AG09309 (cell line): ENCODE measurements at regions not wholly inside any gene's neighbourhood (a gene's known extent, or its start where the extent isn't known, plus 50 kb on each side); places are given as distances from the start of the nearest gene placed in this dataset.
"Not testable (repeated sequence)": the region's sequence is repeated elsewhere in the genome, so short reads cannot be mapped to it uniquely, and the experiment has no call there.

Experiments used
- DNase-seq: peaks from one replicate; pipeline ENCODE4 v3.0.0-alpha.2; 2010; ENCODE audit warnings: low read depth
- H3K4me3 ChIP-seq: 2 replicates; pipeline ENCODE4 v1.5.1; 2011; ENCODE audit warnings: mild to moderate bottlenecking, low read depth, low read length, moderate library complexity; ENCODE audit not compliant: control insufficient read depth
- TF ChIP-seq, protein P1 (sequence below): IDR thresholded peaks from 2 replicates; pipeline ENCODE4 v1.5.1; 2011; ENCODE audit warnings: mild to moderate bottlenecking, low read depth, low read length, inconsistent platforms; ENCODE audit not compliant: insufficient read depth, control insufficient read depth; ENCODE audit errors: missing control alignments

DNA sequence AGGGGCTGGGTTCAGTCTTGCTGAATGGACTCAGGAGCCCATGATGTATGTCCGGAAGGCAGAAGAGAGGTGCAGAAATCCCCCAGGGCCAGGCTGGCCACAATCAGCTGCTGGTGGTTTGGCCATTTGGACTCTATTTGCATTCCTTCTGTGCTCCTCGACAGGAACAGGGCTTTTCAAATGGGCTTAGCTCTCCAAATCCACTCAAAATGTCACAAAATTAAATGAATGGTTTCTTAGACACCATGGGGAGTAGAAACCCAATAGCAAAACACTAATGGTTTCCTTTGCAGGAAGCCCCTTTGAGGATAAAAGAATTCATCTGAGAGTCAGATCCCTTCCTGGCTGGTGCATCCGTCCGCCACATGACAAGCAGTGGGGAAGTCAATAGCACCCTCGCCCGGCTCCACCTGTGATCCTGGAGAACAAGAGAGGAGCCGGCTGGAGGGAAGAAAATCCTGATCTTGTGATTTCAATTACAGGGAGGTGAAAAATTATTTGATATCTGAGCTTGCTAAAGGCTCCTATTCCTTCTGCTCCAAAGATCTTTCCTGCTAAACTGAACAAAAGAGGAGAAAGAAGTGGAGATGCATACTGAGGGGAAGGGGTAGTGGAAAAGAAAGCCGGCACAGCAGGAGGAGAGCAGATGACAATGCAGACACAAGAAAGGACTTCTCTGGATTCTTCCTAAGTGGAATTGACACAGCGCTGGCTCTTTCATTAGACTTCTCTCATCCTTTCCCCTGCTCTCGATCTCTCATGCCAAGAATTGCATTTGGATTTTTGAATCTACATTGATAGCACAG lies 190.7 kb downstream of the C7orf25 start:
- no peak overlapping the region for H3K4me3 ChIP-seq
- TF ChIP-seq, protein P1, sequence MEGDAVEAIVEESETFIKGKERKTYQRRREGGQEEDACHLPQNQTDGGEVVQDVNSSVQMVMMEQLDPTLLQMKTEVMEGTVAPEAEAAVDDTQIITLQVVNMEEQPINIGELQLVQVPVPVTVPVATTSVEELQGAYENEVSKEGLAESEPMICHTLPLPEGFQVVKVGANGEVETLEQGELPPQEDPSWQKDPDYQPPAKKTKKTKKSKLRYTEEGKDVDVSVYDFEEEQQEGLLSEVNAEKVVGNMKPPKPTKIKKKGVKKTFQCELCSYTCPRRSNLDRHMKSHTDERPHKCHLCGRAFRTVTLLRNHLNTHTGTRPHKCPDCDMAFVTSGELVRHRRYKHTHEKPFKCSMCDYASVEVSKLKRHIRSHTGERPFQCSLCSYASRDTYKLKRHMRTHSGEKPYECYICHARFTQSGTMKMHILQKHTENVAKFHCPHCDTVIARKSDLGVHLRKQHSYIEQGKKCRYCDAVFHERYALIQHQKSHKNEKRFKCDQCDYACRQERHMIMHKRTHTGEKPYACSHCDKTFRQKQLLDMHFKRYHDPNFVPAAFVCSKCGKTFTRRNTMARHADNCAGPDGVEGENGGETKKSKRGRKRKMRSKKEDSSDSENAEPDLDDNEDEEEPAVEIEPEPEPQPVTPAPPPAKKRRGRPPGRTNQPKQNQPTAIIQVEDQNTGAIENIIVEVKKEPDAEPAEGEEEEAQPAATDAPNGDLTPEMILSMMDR, result no peak
- no peak for DNase-seq

DNA sequence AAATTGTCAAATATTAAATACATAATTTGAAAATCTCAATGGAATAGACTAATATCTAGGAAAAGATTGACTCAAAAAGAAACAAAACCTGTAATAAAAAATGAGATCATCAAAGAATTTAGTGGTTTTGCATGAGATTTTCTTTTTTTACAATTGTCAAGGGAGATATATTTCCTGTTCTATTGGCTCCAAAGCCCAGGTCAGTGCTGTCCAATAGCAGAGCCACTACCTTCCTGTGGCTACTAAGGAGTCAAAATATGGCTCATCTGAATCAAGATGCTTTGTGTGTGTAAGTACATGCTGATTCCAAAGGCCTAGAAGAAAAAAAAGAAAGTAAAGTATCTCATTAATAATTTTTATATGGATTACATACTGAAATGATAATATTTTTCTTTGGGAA lies 191.9 kb downstream of the C7orf25 start:
- no peak for DNase-seq

DNA sequence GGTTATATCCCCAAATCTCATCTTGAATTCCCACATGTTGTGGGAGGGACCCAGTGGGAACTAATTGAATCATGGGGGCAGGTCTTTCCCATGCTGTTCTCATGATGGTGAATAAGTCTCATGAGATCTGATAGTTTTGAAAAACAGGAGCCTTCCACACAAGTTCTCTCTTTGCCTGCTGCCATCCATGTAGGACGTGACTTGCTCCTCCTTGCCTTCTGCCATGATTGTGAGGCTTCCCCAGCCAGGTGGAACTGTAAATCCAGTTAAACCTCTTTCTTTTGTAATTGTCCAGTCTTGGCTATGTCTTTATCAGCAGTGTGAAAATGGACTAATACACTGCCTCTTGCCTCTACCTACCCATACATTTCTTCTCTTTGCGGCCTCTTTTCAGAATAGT lies 193.4 kb downstream of the C7orf25 start:
- not testable (repeated sequence) for DNase-seq

More for the DNA sequence above, 191.9 kb downstream of the C7orf25 start:
- H3K4me3 ChIP-seq, result no peak overlapping the region
- TF ChIP-seq, protein P1, result no peak

DNA sequence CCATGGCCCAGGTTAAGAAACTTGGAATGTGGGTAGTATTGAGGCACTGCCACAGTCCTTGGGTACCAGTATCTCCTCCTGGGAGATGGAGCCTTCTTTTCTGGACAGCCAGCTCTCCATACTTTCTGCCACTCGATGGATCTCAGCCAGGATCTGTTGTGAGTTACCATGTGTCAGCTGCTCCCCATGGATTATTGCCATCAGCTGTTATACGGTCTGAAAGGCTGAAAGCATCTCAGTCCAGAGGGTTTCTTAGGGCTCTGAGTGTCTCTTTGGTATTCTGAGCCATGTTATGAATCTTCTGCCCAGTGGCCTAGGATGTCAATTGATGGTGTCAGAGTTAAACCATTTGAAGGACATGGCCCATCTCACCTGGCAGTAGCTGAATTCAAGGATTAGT lies 197.5 kb downstream of the C7orf25 start:
- no peak for DNase-seq
- TF ChIP-seq, protein P1, result no peak
- no peak overlapping the region for H3K4me3 ChIP-seq

More for the DNA sequence above, 193.4 kb downstream of the C7orf25 start:
- not testable (repeated sequence) for H3K4me3 ChIP-seq

DNA sequence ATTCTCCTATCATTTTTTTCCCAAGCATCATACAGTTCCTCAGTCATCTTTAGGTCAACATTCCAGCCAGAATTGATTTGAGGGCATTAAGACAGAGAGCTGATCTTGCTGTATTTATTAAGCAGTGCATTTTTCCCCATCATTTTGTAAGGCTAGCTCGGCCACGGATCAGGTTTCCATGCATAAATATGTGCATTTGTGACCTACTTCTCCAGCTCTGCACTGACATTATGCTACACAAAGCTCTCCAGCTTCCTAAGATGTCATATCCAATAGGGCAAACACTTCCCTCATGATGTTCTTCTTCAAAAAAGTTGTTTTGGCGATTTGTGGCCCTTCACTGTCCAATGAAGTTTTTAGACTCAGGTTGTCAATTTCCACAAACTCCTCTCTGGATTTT lies 202.6 kb downstream of the C7orf25 start:
- TF ChIP-seq, protein P1, result no peak
- DNase-seq, result no peak
- no peak overlapping the region for H3K4me3 ChIP-seq

DNA sequence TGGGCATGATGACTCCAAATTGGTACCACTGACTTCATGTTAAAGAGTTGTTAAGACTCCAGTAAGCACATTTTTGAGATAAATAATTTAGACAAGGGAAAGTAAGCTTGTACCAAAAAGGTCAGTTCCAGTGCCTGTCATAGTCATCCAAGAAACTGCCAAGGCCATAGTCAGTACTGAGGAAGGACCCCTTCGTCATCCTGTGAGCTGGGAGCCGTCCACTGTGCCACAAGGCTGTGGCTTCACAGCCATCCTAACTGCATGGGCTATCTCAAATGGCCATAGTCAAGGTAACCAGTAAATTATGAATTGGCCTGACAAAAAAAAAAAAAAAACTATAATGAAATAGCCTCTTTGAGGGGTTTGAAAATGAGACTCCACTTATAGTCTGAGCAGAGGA lies 207.2 kb downstream of the C7orf25 start:
- DNase-seq, result no peak
- no peak overlapping the region for H3K4me3 ChIP-seq
- TF ChIP-seq, protein P1, result no peak

DNA sequence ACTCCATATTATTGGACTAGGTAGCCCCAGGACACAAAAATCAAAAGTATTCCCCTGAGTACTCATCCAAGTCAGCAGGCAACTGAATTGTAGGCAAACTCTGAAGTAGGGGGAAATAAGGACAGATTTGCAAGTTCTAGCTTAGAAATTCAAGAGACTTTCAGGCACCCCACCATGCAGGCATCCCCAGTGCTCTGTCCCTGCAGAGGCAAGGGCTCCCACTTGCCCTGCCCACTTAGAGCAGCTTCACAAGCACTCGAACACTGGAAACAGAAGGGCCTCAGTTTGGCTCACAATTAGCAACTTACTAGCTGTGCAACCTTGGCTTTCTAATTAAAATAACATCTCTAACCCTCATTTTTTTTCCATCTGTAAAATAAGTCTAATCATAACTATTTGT lies 209.2 kb downstream of the C7orf25 start:
- no peak for DNase-seq
- no peak overlapping the region for H3K4me3 ChIP-seq
- TF ChIP-seq, protein P1, result no peak
